Endothelial cell of umbilical vein (primary cell): ENCODE measurements at regions not wholly inside any gene's neighbourhood (a gene's known extent, or its start where the extent isn't known, plus 50 kb on each side); places are given as distances from the start of the nearest gene placed in this dataset.

Experiments
- CTCF ChIP-seq, 2 donors: IDR thresholded peaks; 1 replicate in 1 of 2; 2 replicates in 1 of 2; pipeline ENCODE4 v1.5.1; 2011; ENCODE audit warnings: low read length in 2 of 2, mild to moderate bottlenecking in 2 of 2, moderate library complexity in 2 of 2, control low read depth in 1 of 2, inconsistent platforms in 1 of 2, low read depth in 1 of 2; ENCODE audit not compliant: insufficient read depth in 1 of 2; ENCODE audit errors: extremely low read depth in 1 of 2
- EZH2 ChIP-seq: IDR thresholded peaks from 2 replicates; pipeline ENCODE4 v1.6.1; 2012; ENCODE audit warnings: borderline replicate concordance, low read depth, mild to moderate bottlenecking, moderate library complexity, low read length, inconsistent platforms; ENCODE audit not compliant: severe bottlenecking
- POLR2A ChIP-seq: IDR thresholded peaks from 2 replicates; pipeline ENCODE4 v1.6.1; 2012; ENCODE audit warnings: low read depth, mild to moderate bottlenecking, control low read depth, low read length

GRCh38 chr2:3105814-3106569, 271.6 kb downstream of the EIPR1 start:
- TF ChIP-seq EZH2: no peak
- no peak for TF ChIP-seq POLR2A
- no peak for TF ChIP-seq CTCF (IDR thresholded peaks at IDR 0.05; ENCODE audit: extremely low read depth in 1 of 2, insufficient read depth in 1 of 2, low read depth in 1 of 2, low read length in 2 of 2)
